OCI-LY1 (cell line): ENCODE measurements at regions not wholly inside any gene's neighbourhood (a gene's known extent, or its start where the extent isn't known, plus 50 kb on each side); places are given as distances from the start of the nearest gene placed in this dataset.

Source experiments
- H2AFZ ChIP-seq: fragments of 200-600 bp; sonication (generic), shearing (Covaris generic); 2 replicates; pipeline ENCODE4 v1.6.0; 2014; ENCODE audit warnings: antibody characterized with exemption, mild to moderate bottlenecking, low read length
- H3F3A ChIP-seq: fragments of 200-600 bp; sonication (generic), shearing (Covaris generic); 2 replicates; pipeline ENCODE4 v1.6.0; 2014; ENCODE audit warnings: mild to moderate bottlenecking, antibody characterized with exemption, low read length, moderate library complexity; ENCODE audit not compliant: insufficient read depth
- H3K27ac ChIP-seq: fragments of 200-600 bp; sonication (generic); 2 replicates; pipeline ENCODE4 v1.5.1; 2014; ENCODE audit warnings: low read length, mixed run types, mild to moderate bottlenecking, low read depth; ENCODE audit not compliant: poor library complexity, severe bottlenecking
- H3K27me3 ChIP-seq: fragments of 200-600 bp; sonication (generic); 2 replicates; pipeline ENCODE4 v1.6.0; 2014; ENCODE audit warnings: antibody characterized with exemption, mild to moderate bottlenecking, low read length, moderate library complexity; ENCODE audit not compliant: insufficient read depth
- H3K36me3 ChIP-seq: fragments of 200-600 bp; sonication (generic); 2 replicates; pipeline ENCODE4 v1.6.1; 2014; ENCODE audit warnings: mild to moderate bottlenecking, antibody characterized with exemption, low read length, moderate library complexity, mixed read lengths; ENCODE audit not compliant: insufficient read depth
- H3K4me1 ChIP-seq: fragments of 200-600 bp; sonication (generic); 2 replicates; pipeline ENCODE4 v1.5.1; 2014; ENCODE audit warnings: mild to moderate bottlenecking, low read length, moderate library complexity; ENCODE audit not compliant: insufficient read depth, severe bottlenecking
- H3K4me2 ChIP-seq: fragments of 200-600 bp; sonication (generic), shearing (Covaris generic); 2 replicates; pipeline ENCODE4 v1.6.1; 2014; ENCODE audit warnings: low read length
- H3K4me3 ChIP-seq: fragments of 200-600 bp; sonication (generic); 2 replicates; pipeline ENCODE4 v1.5.1; 2014; ENCODE audit warnings: low read length, low read depth, mild to moderate bottlenecking, mixed read lengths; ENCODE audit not compliant: poor library complexity, severe bottlenecking
- H3K79me2 ChIP-seq: fragments of 200-600 bp; shearing (Covaris generic); 2 replicates; pipeline ENCODE4 v1.6.1; 2016; ENCODE audit warnings: mixed run types, low read length, mixed read lengths; ENCODE audit not compliant: insufficient read depth
- H3K9ac ChIP-seq: fragments of 200-600 bp; sonication (generic), shearing (Covaris generic); 2 replicates; pipeline ENCODE4 v1.6.1; 2014; ENCODE audit warnings: mild to moderate bottlenecking, low read length, mixed read lengths
- H3K9me2 ChIP-seq: fragments of 200-600 bp; sonication (generic), shearing (Covaris generic); 2 replicates; pipeline ENCODE4 v1.6.1; 2014; ENCODE audit warnings: low read depth, mild to moderate bottlenecking, low read length, mixed read lengths
- H3K9me3 ChIP-seq: fragments of 200-600 bp; shearing (Covaris generic); 2 replicates; pipeline ENCODE4 v1.6.1; 2014; ENCODE audit warnings: low read length, mixed read lengths
- H4K20me1 ChIP-seq: fragments of 200-600 bp; sonication (generic), shearing (Covaris generic); 2 replicates; pipeline ENCODE4 v1.6.0; 2016; ENCODE audit warnings: mild to moderate bottlenecking, low read length; ENCODE audit not compliant: insufficient read depth
- CTCF ChIP-seq: fragments of 200-600 bp; sonication (generic), shearing (Covaris generic); IDR thresholded peaks from 2 replicates; pipeline ENCODE4 v1.5.1; 2017; ENCODE audit warnings: mild to moderate bottlenecking, antibody characterized with exemption, low read length, moderate library complexity, mixed read lengths
- EZH2 ChIP-seq: fragments of 200-600 bp; sonication (generic), shearing (Covaris generic); IDR thresholded peaks from 2 replicates; pipeline ENCODE4 v1.8.0; 2017; ENCODE audit warnings: borderline replicate concordance, mixed run types, mild to moderate bottlenecking, antibody characterized with exemption, low read length, moderate library complexity, mixed read lengths

- Histone ChIP-seq H3F3A (no peaks in the 10 kb centered on the region), H3K4me3 (no peak overlapping the region), H3K27me3 (no peaks in the 10 kb centered on the region), H4K20me1 (no peaks in the 10 kb centered on the region), H3K27ac (no peak overlapping the region), H3K9me2 (no peaks in the 10 kb centered on the region), H3K79me2 (no peaks in the 10 kb centered on the region), H3K9ac (no peak overlapping the region), H2AFZ (no peak overlapping the region), H3K4me2 (no peak overlapping the region), H3K9me3 (no peaks in the 10 kb centered on the region), H3K4me1 (no peaks in the 10 kb centered on the region), H3K36me3 (no peaks in the 10 kb centered on the region)
- TF ChIP-seq EZH2, result no peak
- TF ChIP-seq CTCF, result no peak
Measured at GRCh38 chr21:18148401-18148800, 96.2 kb upstream of the CHODL start.

- TF ChIP-seq EZH2 (no peak), CTCF (no peak)
Measured at GRCh38 chr21:18147678-18148077, 97.0 kb upstream of the CHODL start.

GRCh38 chr21:18146820-18147219, 97.8 kb upstream of the CHODL start:
- Histone ChIP-seq H3K9me3 (no peaks in the 10 kb centered on the region), H3K9ac (no peak overlapping the region), H3F3A (no peaks in the 10 kb centered on the region), H3K27me3 (no peaks in the 10 kb centered on the region), H3K9me2 (no peaks in the 10 kb centered on the region), H3K4me2 (no peak overlapping the region), H3K27ac (no peak overlapping the region), H2AFZ (no peak overlapping the region), H4K20me1 (no peaks in the 10 kb centered on the region), H3K36me3 (no peaks in the 10 kb centered on the region), H3K79me2 (no peaks in the 10 kb centered on the region), H3K4me1 (no peaks in the 10 kb centered on the region), H3K4me3 (no peak overlapping the region)
- no peak for TF ChIP-seq EZH2
- TF ChIP-seq CTCF, result no peak

More at GRCh38 chr21:18147678-18148077, 97.0 kb upstream of the CHODL start:
- Histone ChIP-seq H3K27ac (no peak overlapping the region), H3K36me3 (no peaks in the 10 kb centered on the region), H2AFZ (no peak overlapping the region), H3K9me3 (no peaks in the 10 kb centered on the region), H3K9ac (no peak overlapping the region), H4K20me1 (no peaks in the 10 kb centered on the region), H3K4me1 (no peaks in the 10 kb centered on the region), H3F3A (no peaks in the 10 kb centered on the region), H3K27me3 (no peaks in the 10 kb centered on the region), H3K79me2 (no peaks in the 10 kb centered on the region), H3K9me2 (no peaks in the 10 kb centered on the region), H3K4me2 (no peak overlapping the region), H3K4me3 (no peak overlapping the region)
